ENCODE measurements at regions not wholly inside any gene's neighbourhood (a gene's known extent, or its start where the extent isn't known, plus 50 kb on each side); places are given as distances from the start of the nearest gene placed in this dataset.

- no peak for FAIRE-seq
Measured at GRCh38 chr10:33396938-33397337, 62.5 kb upstream of the NRP1 start.

- FAIRE-seq = no peak
Measured at GRCh38 chr10:33396279-33396678, 61.8 kb upstream of the NRP1 start.

- FAIRE-seq = no peak
Measured at GRCh38 chr10:33395201-33395600, 60.7 kb upstream of the NRP1 start.

- FAIRE-seq = no peak
Measured at GRCh38 chr10:33392706-33393105, 58.2 kb upstream of the NRP1 start.

GRCh38 chr10:33391611-33392465 lies 57.4 kb upstream of the NRP1 start:
- FAIRE-seq = no peak

- no peak for FAIRE-seq
Measured at GRCh38 chr10:33390046-33390445, 55.6 kb upstream of the NRP1 start.

GRCh38 chr10:33388785-33389184 lies 54.3 kb upstream of the NRP1 start:
- FAIRE-seq = no peak

GRCh38 chr10:33388382-33388781 lies 53.9 kb upstream of the NRP1 start:
- FAIRE-seq = no peak

- FAIRE-seq = no peak
Measured at GRCh38 chr10:33387720-33388119, 53.3 kb upstream of the NRP1 start.

GRCh38 chr10:33386926-33387325 lies 52.5 kb upstream of the NRP1 start:
- no peak for FAIRE-seq

GRCh38 chr10:33385686-33386085 lies 51.2 kb upstream of the NRP1 start:
- no peak for FAIRE-seq

- no peak for FAIRE-seq
Measured at GRCh38 chr10:33385015-33385414, 50.5 kb upstream of the NRP1 start.

Data from islet of Langerhans (tissue), 1 donor.